IPS-18c (cell line): ENCODE measurements at regions not wholly inside any gene's neighbourhood (a gene's known extent, or its start where the extent isn't known, plus 50 kb on each side); places are given as distances from the start of the nearest gene placed in this dataset.

Experiments used
- H3K4me3 ChIP-seq: 2 replicates; pipeline ENCODE4 v1.7.0; 2013; ENCODE audit warnings: low read depth, mild to moderate bottlenecking, low read length, moderate library complexity; ENCODE audit not compliant: insufficient read depth
- H3K9me3 ChIP-seq: one replicate; pipeline ENCODE4 v1.6.1; 2013; ENCODE audit warnings: mild to moderate bottlenecking, low read length, moderate library complexity; ENCODE audit not compliant: control insufficient read depth, insufficient read depth

GRCh38 chrX:9340598-9341290 lies 124.1 kb upstream of the TBL1X start:
- peaks cover 9% of the 10 kb centered on the region for H3K9me3 ChIP-seq
- no peak overlapping the region for H3K4me3 ChIP-seq

GRCh38 chrX:9341291-9342201 lies 123.3 kb upstream of the TBL1X start:
- no peak overlapping the region for H3K4me3 ChIP-seq
- peaks cover 7% of the 10 kb centered on the region for H3K9me3 ChIP-seq

- peak overlapping the region; percentile 59; the same call in 1 of the 2 replicates for H3K4me3 ChIP-seq
Observed at GRCh38 chrX:9342561-9343051, 122.3 kb upstream of the TBL1X start.

GRCh38 chrX:9343971-9344370 lies 120.9 kb upstream of the TBL1X start:
- peaks cover 5% of the 10 kb centered on the region for H3K9me3 ChIP-seq
- no peak overlapping the region for H3K4me3 ChIP-seq

More at GRCh38 chrX:9342561-9343051, 122.3 kb upstream of the TBL1X start:
- H3K9me3 ChIP-seq = peaks cover 7% of the 10 kb centered on the region

GRCh38 chrX:9345957-9346356 lies 118.9 kb upstream of the TBL1X start:
- H3K9me3 ChIP-seq = peaks cover 5% of the 10 kb centered on the region
- no peak overlapping the region for H3K4me3 ChIP-seq

GRCh38 chrX:9349572-9350494 lies 115.0 kb upstream of the TBL1X start:
- no peak overlapping the region for H3K4me3 ChIP-seq
- H3K9me3 ChIP-seq = peaks cover 4% of the 10 kb centered on the region

- H3K9me3 ChIP-seq = peaks cover 9% of the 10 kb centered on the region
- no peak overlapping the region for H3K4me3 ChIP-seq
Observed at GRCh38 chrX:9351126-9351525, 113.7 kb upstream of the TBL1X start.

- H3K4me3 ChIP-seq = no peak overlapping the region
Observed at GRCh38 chrX:9352243-9352642, 112.6 kb upstream of the TBL1X start.

GRCh38 chrX:9352694-9353411 lies 112.0 kb upstream of the TBL1X start:
- Histone ChIP-seq H3K4me3 (no peak overlapping the region), H3K9me3 (peaks cover 15% of the 10 kb centered on the region)

More at GRCh38 chrX:9352243-9352642, 112.6 kb upstream of the TBL1X start:
- H3K9me3 ChIP-seq = peaks cover 15% of the 10 kb centered on the region

GRCh38 chrX:9354918-9355317 lies 109.9 kb upstream of the TBL1X start:
- Histone ChIP-seq H3K9me3 (peaks cover 17% of the 10 kb centered on the region), H3K4me3 (no peak overlapping the region)

GRCh38 chrX:9355739-9356138 lies 109.1 kb upstream of the TBL1X start:
- no peak overlapping the region for H3K4me3 ChIP-seq
- H3K9me3 ChIP-seq = peaks cover 17% of the 10 kb centered on the region

- no peak overlapping the region for H3K4me3 ChIP-seq
- H3K9me3 ChIP-seq = peaks cover 16% of the 10 kb centered on the region
Observed at GRCh38 chrX:9356846-9357245, 108.0 kb upstream of the TBL1X start.

- Histone ChIP-seq H3K4me3 (no peak overlapping the region), H3K9me3 (peaks cover 15% of the 10 kb centered on the region)
Observed at GRCh38 chrX:9357518-9358114, 107.2 kb upstream of the TBL1X start.

GRCh38 chrX:9362363-9362928 lies 102.4 kb upstream of the TBL1X start:
- peaks cover 7% of the 10 kb centered on the region for H3K9me3 ChIP-seq
- no peak overlapping the region for H3K4me3 ChIP-seq

- no peak overlapping the region for H3K4me3 ChIP-seq
- H3K9me3 ChIP-seq = peaks cover 6% of the 10 kb centered on the region
Observed at GRCh38 chrX:9367421-9367820, 97.4 kb upstream of the TBL1X start.

- no peak overlapping the region for H3K4me3 ChIP-seq
- peaks cover 8% of the 10 kb centered on the region for H3K9me3 ChIP-seq
Observed at GRCh38 chrX:9368262-9368661, 96.6 kb upstream of the TBL1X start.
